ENCODE measurements at regions not wholly inside any gene's neighbourhood (a gene's known extent, or its start where the extent isn't known, plus 50 kb on each side); places are given as distances from the start of the nearest gene placed in this dataset.
"Not testable (repeated sequence)": the region's sequence is repeated elsewhere in the genome, so short reads cannot be mapped to it uniquely, and the experiment has no call there.

DNA sequence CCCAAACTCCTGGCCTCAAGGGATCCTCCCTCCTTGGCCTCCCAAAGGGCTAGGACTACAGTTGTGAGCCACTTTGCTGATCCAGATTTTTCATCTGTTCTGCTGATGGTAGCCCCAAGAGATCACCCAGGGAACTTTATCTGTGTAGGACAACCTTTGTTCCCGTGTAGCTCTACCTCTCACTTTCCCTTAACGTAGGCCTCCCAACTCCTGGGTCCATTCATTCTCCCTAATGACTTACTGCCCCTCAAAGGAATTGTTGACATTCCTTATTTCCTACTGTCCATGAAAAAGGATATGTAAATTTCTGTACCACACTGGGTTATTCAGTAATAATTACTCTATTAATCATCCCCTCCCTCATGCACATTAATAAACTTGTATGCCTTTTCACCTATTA is 51.0 kb upstream of the PHF24 start:
- DNase-seq, result no peak

DNA sequence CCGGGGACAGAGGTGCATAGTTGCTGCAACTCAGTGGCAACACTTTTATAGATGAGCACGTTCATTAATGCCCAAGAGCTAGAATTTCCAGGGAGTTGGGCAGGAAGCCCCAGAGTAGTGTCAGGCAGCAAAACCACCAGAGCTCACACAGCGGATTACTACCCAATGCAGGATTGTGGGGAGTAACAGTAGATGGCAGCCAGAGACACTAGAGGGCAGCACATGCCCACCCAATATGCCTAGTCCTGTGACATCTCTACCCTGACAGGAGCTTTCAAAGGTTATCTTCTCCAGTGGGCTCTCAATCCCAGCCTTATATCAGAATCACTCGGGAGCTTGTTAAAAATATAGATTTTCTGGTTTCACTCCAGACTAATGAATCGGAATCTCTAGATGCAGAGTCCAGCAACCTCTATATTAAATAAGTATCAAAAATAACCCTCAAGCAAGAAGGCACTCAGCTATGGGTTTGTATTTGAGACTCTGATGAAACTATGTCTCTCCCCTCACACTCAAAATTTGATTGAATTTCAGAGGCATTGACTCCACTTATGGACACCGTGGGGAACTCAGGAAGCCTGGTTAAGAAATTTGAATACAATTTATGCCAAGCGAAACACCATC is 58.4 kb upstream of the PHF24 start:
- DNase-seq, result peak; percentile 4

DNA sequence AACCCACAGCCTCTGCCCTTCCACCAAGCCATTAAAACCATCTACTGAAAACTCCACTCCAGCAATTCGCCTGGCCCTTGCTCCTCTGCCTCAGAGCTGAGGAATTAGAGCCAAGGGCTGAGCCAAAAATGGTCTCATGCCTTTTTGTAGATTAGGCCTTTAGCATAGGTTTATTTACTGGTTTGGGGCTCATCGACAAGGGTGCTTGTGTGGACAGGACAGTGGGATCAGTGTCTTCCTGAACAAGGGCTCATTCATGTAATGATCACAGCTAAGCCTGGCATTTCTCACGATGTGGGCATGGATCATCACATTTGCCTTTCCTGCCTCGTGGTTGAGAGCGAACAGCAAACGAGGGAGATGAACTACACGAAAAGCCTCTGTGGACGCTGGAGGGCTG is 59.2 kb upstream of the PHF24 start:
- DNase-seq, result no peak

DNA sequence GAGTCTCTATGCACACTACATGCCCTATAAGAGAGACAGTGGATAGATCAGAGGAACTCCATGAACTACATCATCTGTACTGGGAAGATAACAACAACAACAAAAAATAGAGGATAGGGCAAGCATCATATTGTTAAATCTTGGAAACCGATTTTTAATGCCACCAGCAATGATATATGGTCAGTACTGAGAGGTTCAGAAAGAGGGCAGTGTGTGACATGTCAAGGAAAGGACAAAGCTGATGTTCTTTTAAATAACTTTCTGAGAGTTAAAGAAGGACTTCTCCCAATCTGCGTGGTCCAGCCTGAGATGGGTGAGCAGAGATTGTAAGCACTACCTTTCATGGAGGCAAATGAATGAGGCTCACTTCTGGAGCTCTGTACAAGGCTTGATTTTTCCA is 62.0 kb upstream of the PHF24 start:
- DNase-seq, result no peak

GRCh38 chr9:34892886-34893285 is 65.2 kb upstream of the PHF24 start:
- no peak for DNase-seq

- DNase-seq, result no peak
Measured at GRCh38 chr9:34891386-34891785, 66.7 kb upstream of the PHF24 start.

- no peak for DNase-seq
Measured at GRCh38 chr9:34887841-34888240, 70.2 kb upstream of the PHF24 start.

GRCh38 chr9:34884747-34885189 is 73.3 kb upstream of the PHF24 start:
- no peak for DNase-seq

DNA sequence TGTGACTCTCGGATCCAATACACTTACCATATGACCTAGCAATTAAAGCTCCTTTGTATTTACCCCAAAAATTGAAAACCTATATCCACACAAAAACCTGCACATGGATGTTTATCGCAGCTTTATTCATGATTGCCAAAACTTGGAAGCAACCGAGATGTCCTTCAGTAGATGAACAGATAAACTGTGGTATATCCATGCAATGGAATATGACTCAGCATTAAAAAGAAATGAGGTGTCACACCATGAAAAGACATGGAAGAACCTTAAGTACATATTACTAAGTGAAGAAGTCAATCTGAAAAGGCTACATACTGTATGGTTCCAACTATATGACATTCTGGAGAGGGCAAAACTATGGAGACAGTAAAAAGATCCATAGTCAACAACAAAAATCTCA is 82.0 kb upstream of the PHF24 start:
- no peak for DNase-seq

- no peak for DNase-seq
Measured at GRCh38 chr9:34869390-34869789, 88.7 kb upstream of the PHF24 start.

DNA sequence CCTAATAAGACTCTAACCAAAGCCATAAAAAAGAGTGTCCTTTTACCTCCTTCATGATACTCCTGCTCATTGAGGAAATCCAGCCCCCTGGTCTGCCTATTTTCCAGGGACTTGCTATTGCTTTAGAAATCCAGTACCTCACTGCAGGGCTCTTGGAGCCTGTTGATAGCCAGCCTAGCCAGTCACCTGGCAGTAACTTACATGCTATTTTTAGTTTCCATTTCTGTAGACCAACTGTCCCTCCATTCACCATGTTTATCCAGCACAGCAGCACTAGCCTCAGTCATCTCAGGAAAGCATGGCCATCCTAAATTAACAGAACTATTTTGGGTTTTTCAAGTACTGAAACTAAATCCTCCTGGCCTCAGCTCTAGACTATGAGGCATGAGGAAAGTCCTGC is 91.5 kb upstream of the PHF24 start:
- DNase-seq, result no peak

DNA sequence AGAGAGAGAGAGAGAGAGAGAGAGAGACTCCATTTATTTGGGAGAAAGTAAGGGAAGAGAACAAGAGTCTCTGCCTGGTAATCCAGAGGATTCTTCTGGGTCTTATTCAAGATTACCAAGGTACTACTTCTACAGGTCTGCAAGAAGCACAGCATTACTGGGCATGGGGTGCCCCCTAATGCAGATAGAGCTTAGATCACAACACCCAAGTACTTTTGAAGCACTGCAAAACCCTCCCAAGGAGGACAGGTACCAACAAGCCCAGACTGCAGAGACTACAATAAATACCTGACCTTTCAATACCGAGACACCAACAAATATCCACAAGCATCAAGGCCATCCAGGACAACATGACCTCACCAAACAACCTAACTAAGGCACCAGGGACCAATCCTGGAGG is 94.7 kb upstream of the PHF24 start:
- DNase-seq, result no peak

GRCh38 chr9:34862836-34863235 is 95.2 kb upstream of the PHF24 start:
- DNase-seq, result no peak

DNA sequence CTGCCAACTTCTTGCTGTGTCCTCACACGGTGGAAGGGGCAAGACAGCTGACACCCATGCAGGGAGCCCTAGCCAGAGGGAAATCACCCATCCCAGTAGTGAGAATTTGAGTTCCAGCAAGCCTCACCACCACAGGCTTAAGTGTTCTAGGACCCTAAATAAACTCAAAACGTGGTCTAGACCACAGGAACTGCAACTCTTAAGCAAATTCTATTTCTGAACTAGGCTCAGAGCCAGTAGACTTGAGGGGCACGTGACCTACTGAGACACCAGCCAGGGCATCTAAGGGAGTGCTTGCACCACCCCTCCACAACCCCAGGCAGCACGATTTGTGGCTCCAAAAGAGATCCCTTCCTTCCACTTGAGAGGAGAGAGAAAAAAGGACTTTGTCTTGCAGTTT is 96.0 kb upstream of the PHF24 start:
- DNase-seq, result no peak

DNA sequence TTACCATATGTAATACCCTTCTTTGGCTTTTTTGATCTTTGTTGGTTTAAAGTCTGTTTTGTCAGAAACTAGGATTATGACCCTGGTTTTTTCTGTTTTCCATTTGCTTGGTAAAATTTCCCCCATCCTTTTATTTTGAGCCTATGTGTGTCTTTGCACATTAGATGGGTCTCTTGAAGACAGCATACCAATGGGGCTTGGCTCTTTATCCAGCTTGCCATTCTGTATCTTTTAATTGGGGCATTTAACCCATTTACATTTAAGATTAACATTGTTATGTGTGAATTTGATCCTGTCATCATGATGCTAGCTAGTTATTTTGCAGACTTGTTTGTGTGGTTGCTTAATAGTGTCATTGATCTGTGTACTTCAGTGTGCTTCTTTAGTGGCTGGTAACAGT is 103.1 kb upstream of the PHF24 start:
- DNase-seq, result not testable (repeated sequence)

DNA sequence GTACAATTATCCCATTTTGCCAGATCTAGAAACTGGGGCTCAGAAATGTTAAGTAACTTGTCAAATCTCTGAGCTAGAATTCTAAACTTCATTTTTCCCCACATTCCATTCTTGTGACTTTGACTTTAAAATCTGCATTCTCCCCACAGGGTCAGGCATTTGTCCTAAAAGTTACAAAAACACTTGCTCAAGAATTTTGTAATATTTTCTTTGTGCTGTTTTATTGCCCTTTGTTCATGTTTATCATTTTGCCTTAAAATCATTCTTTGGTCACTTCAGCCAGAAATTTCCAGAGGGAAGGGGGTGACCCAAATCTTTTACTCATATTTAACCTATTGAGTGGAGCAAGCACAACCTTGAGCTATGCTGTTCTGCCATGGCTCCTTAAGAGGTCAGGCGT is 120.1 kb upstream of the CCL21 start:
- DNase-seq, result no peak

DNA sequence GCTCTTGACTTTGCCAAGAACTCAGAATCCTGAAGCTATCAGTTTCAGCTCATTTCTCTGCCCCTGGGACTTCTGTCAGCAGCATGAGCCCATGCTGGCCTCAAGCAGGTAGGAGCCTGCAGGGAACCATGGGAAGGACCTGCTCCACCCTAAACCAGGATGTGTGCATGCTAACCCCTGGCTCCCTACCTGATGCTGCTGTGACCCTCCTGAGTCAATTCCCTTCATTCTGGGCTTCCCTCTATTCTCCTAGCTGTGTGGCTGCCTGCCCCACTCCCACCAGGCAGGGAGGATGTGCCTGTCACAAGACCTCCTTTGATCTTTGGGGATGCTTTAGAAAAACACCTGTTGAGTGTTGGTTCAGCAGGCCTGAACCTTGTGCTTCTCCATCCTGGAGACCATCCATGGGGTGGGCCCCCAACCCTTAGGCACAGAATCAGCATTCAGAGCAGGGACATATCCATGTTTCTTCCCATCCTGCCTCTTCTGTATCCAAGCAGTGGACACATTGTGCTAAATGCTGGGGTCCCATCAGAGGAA is 117.1 kb upstream of the CCL21 start:
- no peak for DNase-seq

- DNase-seq, result no peak
Measured at GRCh38 chr9:34825775-34826174, 115.8 kb upstream of the CCL21 start.

DNA sequence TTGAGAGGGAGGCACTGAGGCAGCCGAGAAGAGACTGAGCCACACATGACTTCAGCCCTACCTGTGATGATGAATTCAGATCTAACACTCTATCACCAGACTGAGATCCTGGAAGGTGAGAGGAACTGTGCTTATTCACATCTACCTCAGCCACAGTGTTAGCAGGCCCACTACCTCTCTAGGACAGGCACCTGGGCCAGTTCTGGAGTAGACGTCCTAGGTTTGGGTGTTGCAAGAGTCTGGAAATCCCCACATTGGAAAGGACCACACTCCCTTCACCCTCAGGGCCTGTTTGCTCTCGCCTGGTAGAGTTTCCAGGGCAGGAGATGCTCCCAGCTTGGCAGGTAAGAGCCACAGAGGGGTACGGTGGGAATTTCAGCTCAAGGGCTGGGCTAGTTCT is 113.8 kb upstream of the CCL21 start:
- no peak for DNase-seq

DNA sequence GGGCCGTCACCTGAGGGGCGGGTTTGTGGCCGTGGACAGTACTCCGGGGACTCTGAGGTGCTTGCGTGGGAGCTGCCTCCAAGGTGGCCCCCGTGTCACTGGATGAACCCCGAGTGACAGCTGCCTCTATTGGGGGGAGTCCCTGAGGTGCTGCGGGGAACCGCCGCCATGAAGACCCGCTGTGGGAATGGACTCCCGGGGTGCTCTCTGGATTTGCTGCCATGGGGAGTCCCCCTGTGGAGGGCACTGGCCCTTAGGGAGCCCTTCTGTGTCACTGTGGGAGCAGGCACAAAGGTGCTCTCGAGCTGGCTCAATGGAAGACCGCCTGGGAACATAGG is 100.2 kb upstream of the CCL21 start:
- DNase-seq, result no peak

- no peak for DNase-seq
Measured at GRCh38 chr9:34809504-34810186, 99.7 kb upstream of the CCL21 start.

DNA sequence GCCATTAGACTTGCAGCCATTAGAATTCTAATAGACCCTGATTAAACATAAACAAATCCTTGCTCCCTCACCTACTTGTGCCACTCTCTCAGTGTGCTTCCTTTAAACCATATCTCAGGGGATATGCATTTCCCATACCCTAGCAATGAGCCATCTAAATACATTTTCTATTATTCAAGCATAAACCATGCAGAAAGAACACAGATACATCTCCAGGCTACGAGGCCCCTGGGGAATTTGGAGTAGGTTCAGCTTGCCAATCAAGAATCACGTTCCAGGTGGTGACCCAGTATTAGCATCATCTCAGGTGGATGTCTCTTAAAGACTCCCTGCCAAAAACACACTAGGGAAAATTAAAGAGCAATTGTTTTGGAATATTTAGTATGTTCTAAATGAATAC is 93.0 kb upstream of the CCL21 start:
- peak; percentile 23 for DNase-seq

DNA sequence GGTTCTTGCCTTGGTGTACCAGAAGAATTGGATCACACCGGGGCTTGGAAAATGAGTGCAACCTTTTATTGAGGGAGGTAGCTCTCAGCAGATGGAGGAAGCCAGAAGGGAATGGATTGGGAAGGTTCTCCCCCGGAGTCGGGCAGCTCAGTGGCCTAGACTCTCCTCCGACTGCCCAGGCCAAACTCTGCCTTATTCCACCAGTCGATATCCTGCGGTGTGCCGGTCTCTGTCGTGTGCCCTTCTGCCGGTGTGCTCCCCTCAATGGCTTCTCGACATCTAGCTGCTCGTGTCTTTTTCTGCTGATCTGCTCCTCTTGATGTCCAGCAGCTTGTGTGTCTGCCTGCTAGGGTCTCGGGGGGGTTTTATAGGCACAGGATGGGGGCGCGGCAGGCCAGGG is 87.4 kb upstream of the CCL21 start:
- no peak for DNase-seq

GRCh38 chr9:34796924-34797323 is 87.0 kb upstream of the CCL21 start:
- DNase-seq, result no peak

- no peak for DNase-seq
Measured at GRCh38 chr9:34793428-34793827, 83.5 kb upstream of the CCL21 start.
